ENCODE measurements at regions not wholly inside any gene's neighbourhood (a gene's known extent, or its start where the extent isn't known, plus 50 kb on each side); places are given as distances from the start of the nearest gene placed in this dataset.

- TF ChIP-seq CTCF (IDR thresholded peaks at IDR 0.05), result no peak
- TF ChIP-seq POLR2A (IDR thresholded peaks at IDR 0.05), result no peak
These were observed 229.2 kb upstream of the MTNR1B start for GRCh38 chr11:92740276-92740675.

Measured in upper lobe of left lung (tissue), 4 donors.